ENCODE measurements at regions not wholly inside any gene's neighbourhood (a gene's known extent, or its start where the extent isn't known, plus 50 kb on each side); places are given as distances from the start of the nearest gene placed in this dataset.

DNA sequence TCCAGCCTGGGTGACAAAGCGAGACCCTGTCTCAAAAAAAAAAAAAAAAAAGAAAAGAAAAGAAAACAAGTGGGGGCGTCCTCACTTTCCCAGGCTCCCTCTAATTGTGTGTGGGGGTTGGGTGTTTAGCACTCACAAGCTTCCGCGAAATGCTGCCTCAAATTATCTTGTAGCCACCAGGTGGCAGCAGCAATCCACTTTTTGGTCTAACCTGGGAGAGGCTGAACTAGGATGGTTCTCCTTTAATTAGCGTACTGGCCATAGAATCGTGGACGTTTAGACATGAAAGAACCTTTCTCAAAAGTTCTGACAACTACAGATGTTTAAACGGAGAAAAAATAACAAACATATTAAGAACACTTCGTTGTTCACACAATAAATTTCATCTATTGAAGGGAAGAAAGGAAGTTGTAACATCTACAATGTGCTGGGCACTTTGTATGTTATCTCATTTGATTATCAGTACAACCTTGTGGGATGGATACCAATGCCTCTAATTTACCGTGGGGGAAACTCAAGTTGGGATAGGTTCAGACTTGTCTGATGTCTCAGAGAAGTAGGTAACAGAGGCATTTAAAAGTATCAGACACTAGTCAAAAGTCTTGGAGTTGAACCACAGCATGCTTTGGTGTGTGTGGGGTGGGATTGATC is 122.7 kb upstream of the NABP1 start:
- no peak for TF ChIP-seq POLR2AphosphoS5 (IDR thresholded peaks at IDR 0.05; ENCODE audit: low read depth, low read length)
- no peak for TF ChIP-seq SIN3A (IDR thresholded peaks at IDR 0.05; ENCODE audit: borderline replicate concordance, insufficient read depth, low read length)
- TF ChIP-seq, protein P1, sequence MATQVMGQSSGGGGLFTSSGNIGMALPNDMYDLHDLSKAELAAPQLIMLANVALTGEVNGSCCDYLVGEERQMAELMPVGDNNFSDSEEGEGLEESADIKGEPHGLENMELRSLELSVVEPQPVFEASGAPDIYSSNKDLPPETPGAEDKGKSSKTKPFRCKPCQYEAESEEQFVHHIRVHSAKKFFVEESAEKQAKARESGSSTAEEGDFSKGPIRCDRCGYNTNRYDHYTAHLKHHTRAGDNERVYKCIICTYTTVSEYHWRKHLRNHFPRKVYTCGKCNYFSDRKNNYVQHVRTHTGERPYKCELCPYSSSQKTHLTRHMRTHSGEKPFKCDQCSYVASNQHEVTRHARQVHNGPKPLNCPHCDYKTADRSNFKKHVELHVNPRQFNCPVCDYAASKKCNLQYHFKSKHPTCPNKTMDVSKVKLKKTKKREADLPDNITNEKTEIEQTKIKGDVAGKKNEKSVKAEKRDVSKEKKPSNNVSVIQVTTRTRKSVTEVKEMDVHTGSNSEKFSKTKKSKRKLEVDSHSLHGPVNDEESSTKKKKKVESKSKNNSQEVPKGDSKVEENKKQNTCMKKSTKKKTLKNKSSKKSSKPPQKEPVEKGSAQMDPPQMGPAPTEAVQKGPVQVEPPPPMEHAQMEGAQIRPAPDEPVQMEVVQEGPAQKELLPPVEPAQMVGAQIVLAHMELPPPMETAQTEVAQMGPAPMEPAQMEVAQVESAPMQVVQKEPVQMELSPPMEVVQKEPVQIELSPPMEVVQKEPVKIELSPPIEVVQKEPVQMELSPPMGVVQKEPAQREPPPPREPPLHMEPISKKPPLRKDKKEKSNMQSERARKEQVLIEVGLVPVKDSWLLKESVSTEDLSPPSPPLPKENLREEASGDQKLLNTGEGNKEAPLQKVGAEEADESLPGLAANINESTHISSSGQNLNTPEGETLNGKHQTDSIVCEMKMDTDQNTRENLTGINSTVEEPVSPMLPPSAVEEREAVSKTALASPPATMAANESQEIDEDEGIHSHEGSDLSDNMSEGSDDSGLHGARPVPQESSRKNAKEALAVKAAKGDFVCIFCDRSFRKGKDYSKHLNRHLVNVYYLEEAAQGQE (IDR thresholded peaks at IDR 0.05; ENCODE audit: insufficient read depth in 1 of 2, low read depth in 2 of 2, low read length in 2 of 2): no peak
- TF ChIP-seq FOXP2 (optimal IDR thresholded peaks at IDR 0.05; ENCODE audit: borderline replicate concordance, extremely low read depth, extremely low read length, insufficient read depth): no peak
- TF ChIP-seq TAF1 (IDR thresholded peaks at IDR 0.05; ENCODE audit: borderline replicate concordance, insufficient read depth, low read length): no peak

GRCh38 chr2:191556463-191556862 is 121.5 kb upstream of the NABP1 start:
- TF ChIP-seq, protein P1 (IDR thresholded peaks at IDR 0.05; ENCODE audit: insufficient read depth in 1 of 2, low read depth in 2 of 2, low read length in 2 of 2): no peak
- TF ChIP-seq POLR2AphosphoS5 (IDR thresholded peaks at IDR 0.05; ENCODE audit: low read depth, low read length) (no peak), FOXP2 (optimal IDR thresholded peaks at IDR 0.05; ENCODE audit: borderline replicate concordance, extremely low read depth, extremely low read length, insufficient read depth) (no peak), SIN3A (IDR thresholded peaks at IDR 0.05; ENCODE audit: borderline replicate concordance, insufficient read depth, low read length) (no peak), TAF1 (IDR thresholded peaks at IDR 0.05; ENCODE audit: borderline replicate concordance, insufficient read depth, low read length) (no peak)

DNA sequence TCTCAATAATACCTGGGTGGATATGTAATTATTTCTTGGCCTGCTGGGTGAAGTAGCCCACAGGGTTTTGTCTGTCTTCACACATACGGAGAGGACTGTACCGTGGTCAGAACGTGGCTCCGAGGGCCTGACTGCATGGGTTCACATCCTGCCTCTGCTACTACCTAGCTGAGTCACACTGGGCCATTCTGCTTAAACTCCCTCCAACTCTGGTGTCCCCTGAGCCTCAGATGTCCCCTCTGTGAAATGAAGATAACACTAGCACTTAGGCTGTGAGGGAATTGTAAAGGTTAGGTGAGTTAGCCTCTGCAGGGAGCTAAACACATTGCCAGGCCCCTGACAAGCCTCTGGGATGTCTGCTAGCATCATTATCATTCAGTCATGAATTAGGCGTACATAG is 120.1 kb upstream of the NABP1 start:
- TF ChIP-seq, protein P1 (IDR thresholded peaks at IDR 0.05; ENCODE audit: insufficient read depth in 1 of 2, low read depth in 2 of 2, low read length in 2 of 2): no peak
- TF ChIP-seq SIN3A (IDR thresholded peaks at IDR 0.05; ENCODE audit: borderline replicate concordance, insufficient read depth, low read length): no peak
- no peak for TF ChIP-seq POLR2AphosphoS5 (IDR thresholded peaks at IDR 0.05; ENCODE audit: low read depth, low read length)
- no peak for TF ChIP-seq FOXP2 (optimal IDR thresholded peaks at IDR 0.05; ENCODE audit: borderline replicate concordance, extremely low read depth, extremely low read length, insufficient read depth)
- no peak for TF ChIP-seq TAF1 (IDR thresholded peaks at IDR 0.05; ENCODE audit: borderline replicate concordance, insufficient read depth, low read length)

- TF ChIP-seq TAF1 (IDR thresholded peaks at IDR 0.05; ENCODE audit: borderline replicate concordance, insufficient read depth, low read length): no peak
- no peak for TF ChIP-seq SIN3A (IDR thresholded peaks at IDR 0.05; ENCODE audit: borderline replicate concordance, insufficient read depth, low read length)
- TF ChIP-seq, protein P1 (IDR thresholded peaks at IDR 0.05; ENCODE audit: insufficient read depth in 1 of 2, low read depth in 2 of 2, low read length in 2 of 2): no peak
- TF ChIP-seq FOXP2 (optimal IDR thresholded peaks at IDR 0.05; ENCODE audit: borderline replicate concordance, extremely low read depth, extremely low read length, insufficient read depth): no peak
- no peak for TF ChIP-seq POLR2AphosphoS5 (IDR thresholded peaks at IDR 0.05; ENCODE audit: low read depth, low read length)
These were observed 118.4 kb upstream of the NABP1 start for GRCh38 chr2:191559569-191559968.

Measured in PFSK-1 (cell line).